ENCODE measurements at regions not wholly inside any gene's neighbourhood (a gene's known extent, or its start where the extent isn't known, plus 50 kb on each side); places are given as distances from the start of the nearest gene placed in this dataset.

GRCh38 chr4:116374815-116375214 lies 710.6 kb downstream of the TRAM1L1 start:
- Histone ChIP-seq H4K20me1 (ENCODE audit: insufficient read depth, low read length) (no peaks in the 10 kb centered on the region), H3K4me3 (replicated peaks in 1 of 3; ENCODE audit: insufficient read depth in 1 of 3, low read depth in 2 of 3, low read length in 3 of 3) (no peak overlapping the region), H3K79me2 (ENCODE audit: insufficient read depth, low read length) (no peaks in the 10 kb centered on the region), H3K9ac (ENCODE audit: insufficient read depth, low read depth, low read length) (no peak overlapping the region), H3K27ac (ENCODE audit: extremely low read length, insufficient read depth, low read length) (no peak overlapping the region), H3K4me1 (ENCODE audit: insufficient read depth, low read length) (no peaks in the 10 kb centered on the region), H3K36me3 (replicated peaks in 1 of 2; ENCODE audit: control insufficient read depth in 1 of 2, insufficient read depth in 2 of 2, low read length in 2 of 2) (no peaks in the 10 kb centered on the region), H3K27me3 (ENCODE audit: control insufficient read depth in 1 of 2, insufficient read depth in 2 of 2, low read length in 2 of 2) (no peaks in the 10 kb centered on the region), H2AFZ (ENCODE audit: low read length) (no peak overlapping the region), H3K4me2 (ENCODE audit: low read depth, low read length) (no peak overlapping the region), H3K9me3 (ENCODE audit: low read length) (no peaks in the 10 kb centered on the region)
- intact Hi-C loops (cut with micrococcal nuclease; ENCODE audit: unreplicated experiment) = no loop called here
- DNase-seq (ENCODE audit: low spot score) = no peak
- BruUV-seq (replicated peaks) = no TSS peak
- TF ChIP-seq ZNF703 (CRISPR knock-in tag; IDR thresholded peaks at IDR 0.05; ENCODE audit: borderline replicate concordance) = no peak
- no peak for TF ChIP-seq ETV6 (CRISPR knock-in tag; conservative IDR thresholded peaks at IDR 0.05)
- no peak for TF ChIP-seq ELF4 (CRISPR knock-in tag; IDR thresholded peaks at IDR 0.05; ENCODE audit: borderline replicate concordance)
- no peak for TF ChIP-seq ZSCAN12 (CRISPR knock-in tag; IDR thresholded peaks at IDR 0.05)
- no peak for TF ChIP-seq NONO (IDR thresholded peaks at IDR 0.05)
- TF ChIP-seq NONO (CRISPR knock-in tag; conservative IDR thresholded peaks at IDR 0.05) = no peak
- no peak for TF ChIP-seq WIZ (CRISPR knock-in tag; IDR thresholded peaks at IDR 0.05)
- no peak for TF ChIP-seq KDM5B (CRISPR knock-in tag; IDR thresholded peaks at IDR 0.05; ENCODE audit: borderline replicate concordance)
- TF ChIP-seq THAP9 (CRISPR knock-in tag; IDR thresholded peaks at IDR 0.05; ENCODE audit: borderline replicate concordance) = no peak
- no peak for TF ChIP-seq ZSCAN21 (CRISPR knock-in tag; IDR thresholded peaks at IDR 0.05; ENCODE audit: borderline replicate concordance)
- TF ChIP-seq TEF (CRISPR knock-in tag; IDR thresholded peaks at IDR 0.05) = no peak
- TF ChIP-seq IRF2 (CRISPR knock-in tag; IDR thresholded peaks at IDR 0.05) = no peak
- no peak for TF ChIP-seq NR1H2 (CRISPR knock-in tag; IDR thresholded peaks at IDR 0.05; ENCODE audit: borderline replicate concordance, low read depth)
- TF ChIP-seq GTF2F1 (IDR thresholded peaks at IDR 0.05; ENCODE audit: low read length) = no peak
- no peak for TF ChIP-seq ZNF180 (CRISPR knock-in tag; IDR thresholded peaks at IDR 0.05; ENCODE audit: borderline replicate concordance, low read depth)
- no peak for TF ChIP-seq MAZ (IDR thresholded peaks at IDR 0.05; ENCODE audit: borderline replicate concordance, low read depth, low read length)
- no peak for TF ChIP-seq MAZ (CRISPR knock-in tag; IDR thresholded peaks at IDR 0.05; ENCODE audit: low read depth)
- no peak for TF ChIP-seq ZNF713 (CRISPR knock-in tag; IDR thresholded peaks at IDR 0.05)
- no peak for ATAC-seq
- in situ Hi-C loops (cut with HindIII; ENCODE audit: extremely low pct_ligation_motif_present, low pct_unique_long_range_greater_than_20kb) = no loop called here
- FAIRE-seq = no peak
- 0% methylated on average over 3 of the region's 3 CpGs for WGBS (ENCODE audit: low lambda C conversion rate)
- ChIA-PET POLR2A (no interaction called here), CTCF (ENCODE audit: low intra/inter-chr PET ratio, low total read pairs) (no interaction called here)

Data from HepG2 (cell line).